Cerebellar cortex (tissue), 1 donor: ENCODE measurements at regions not wholly inside any gene's neighbourhood (a gene's known extent, or its start where the extent isn't known, plus 50 kb on each side); places are given as distances from the start of the nearest gene placed in this dataset.
A peak's percentile ranks its signal among the peaks of the same experiment; 100 is the strongest.
"Not testable (repeated sequence)": the region's sequence is repeated elsewhere in the genome, so short reads cannot be mapped to it uniquely, and the experiment has no call there.

Experiments
- DNase-seq: peaks from one replicate; pipeline ENCODE4 v3.0.0-alpha.2; 2015; ENCODE audit warnings: low spot score

DNA sequence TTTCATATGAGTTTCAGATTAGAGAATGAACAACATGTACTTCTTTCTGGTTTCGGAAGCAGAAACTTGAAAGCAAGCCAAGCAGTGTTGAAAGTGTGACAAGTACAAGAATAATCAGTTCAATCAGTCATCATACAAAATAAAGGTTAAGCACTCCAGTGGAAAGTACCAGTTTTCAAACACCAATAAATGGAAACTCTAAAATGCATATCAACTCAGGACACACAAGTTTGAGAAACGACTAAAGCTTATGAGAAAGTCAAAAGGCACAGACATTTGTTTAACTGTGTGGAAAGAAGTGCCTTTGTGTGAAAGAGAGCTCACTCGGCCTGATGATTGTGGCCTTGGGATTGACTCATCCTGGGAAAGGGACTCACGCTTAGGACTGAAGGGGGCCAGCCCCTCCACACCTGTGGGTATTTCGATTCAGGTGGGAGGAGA, 60.6 kb upstream of the AKR1C1 start:
- peak; percentile 3 for DNase-seq

DNA sequence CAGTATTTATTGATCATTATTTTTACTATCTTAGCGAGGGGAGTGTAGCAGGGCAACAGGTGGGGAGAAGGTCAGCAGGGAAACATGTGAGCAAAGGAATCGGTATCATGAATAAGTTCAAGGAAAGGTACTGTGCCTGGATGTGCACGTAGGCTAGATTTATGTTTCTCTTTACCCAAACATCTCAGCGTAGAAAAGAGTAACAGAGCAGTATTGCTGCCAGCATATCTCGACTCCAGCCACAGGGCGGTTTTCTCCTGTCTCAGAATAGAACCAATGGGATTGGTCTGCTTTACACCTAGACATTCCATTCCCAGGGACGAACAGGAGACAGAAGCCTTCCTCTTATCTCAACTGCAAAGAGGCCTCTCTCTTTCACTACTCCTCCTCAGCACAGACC, 60.1 kb upstream of the AKR1C1 start:
- not testable (repeated sequence) for DNase-seq

DNA sequence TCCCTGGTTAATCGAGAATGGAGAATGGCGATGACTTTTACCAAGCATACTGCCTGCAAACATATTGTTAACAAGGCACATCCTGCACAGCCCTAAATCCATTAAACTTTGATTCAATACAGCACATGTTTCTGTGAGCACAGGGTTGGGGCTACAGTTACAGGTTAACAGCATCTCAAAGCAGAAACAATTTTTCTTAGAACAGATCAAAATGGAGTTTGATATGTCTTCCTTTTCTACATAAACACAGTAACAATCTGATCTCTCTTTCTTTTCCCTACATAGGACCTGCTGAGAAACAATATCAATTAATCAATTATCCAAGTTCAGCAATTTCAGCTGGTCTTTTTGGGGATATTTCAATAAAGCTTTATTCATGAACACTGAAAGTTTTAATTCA, 59.5 kb upstream of the AKR1C1 start:
- not testable (repeated sequence) for DNase-seq

DNA sequence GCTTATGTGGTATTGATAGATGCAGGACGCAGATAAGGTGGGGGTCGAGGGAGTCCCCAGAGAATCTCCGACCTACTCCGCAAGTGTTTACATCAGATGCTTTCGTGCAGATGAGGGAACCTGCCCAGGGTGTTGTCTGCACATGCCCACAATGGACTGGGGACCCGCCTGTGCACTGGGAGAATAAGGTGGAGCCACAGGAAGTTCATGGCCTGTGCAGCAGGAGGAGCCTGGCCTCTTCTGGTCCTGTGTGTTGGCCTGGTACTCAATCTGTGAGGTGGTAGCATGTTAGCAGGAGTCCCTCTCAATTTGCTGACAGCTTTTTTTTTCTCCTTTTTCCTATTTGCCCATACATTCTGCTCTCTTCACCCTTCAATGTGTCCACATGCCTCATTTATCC, 54.1 kb upstream of the AKR1C1 start:
- DNase-seq = no peak
